T1000 (cell line): ENCODE measurements at regions not wholly inside any gene's neighbourhood (a gene's known extent, or its start where the extent isn't known, plus 50 kb on each side); places are given as distances from the start of the nearest gene placed in this dataset.
"Not testable (repeated sequence)": the region's sequence is repeated elsewhere in the genome, so short reads cannot be mapped to it uniquely, and the experiment has no call there.

Experiments
- DNase-seq: peaks from one replicate; lab custom pipeline; 2025; ENCODE audit warnings: mixed read lengths; lab: John Stamatoyannopoulos, UW

DNA sequence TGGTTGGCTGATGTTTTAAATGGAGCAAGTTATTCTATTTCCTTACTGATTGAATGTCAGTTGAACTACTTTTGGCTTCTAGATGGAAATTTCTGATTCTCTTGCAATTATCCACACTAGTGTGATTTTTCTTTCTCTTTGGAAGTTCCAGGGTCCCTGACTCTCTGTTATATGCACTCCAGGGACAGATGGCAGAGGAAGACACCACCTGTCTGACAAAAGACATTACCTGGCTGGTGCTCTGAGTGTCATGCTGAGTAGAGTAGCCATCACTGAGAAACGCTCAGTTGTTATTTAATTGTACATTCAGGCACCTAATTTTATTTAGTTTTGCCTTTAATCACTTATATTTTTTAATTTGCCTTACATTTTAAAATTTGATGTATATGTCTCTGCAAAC is 105.4 kb upstream of the TLL1 start:
- no peak for DNase-seq

DNA sequence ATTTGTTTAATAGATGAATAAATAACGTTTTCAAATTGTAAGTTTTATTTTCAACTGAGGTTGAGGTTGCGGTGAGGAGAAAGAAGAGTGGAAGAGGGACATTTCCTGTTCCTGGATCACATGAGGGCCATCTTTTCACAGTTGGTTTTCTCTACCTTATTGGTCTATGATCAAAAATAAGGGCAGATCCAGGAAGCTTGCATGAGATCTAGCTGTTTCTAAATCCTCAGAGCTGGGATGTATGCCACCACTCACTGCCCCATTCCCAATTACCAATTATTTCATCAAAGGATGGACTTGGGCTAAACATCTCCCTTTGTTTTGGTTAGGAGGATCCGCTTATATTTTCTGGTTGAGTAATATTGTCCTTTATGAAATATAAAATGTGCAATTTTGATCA is 104.8 kb upstream of the TLL1 start:
- DNase-seq, result no peak

DNA sequence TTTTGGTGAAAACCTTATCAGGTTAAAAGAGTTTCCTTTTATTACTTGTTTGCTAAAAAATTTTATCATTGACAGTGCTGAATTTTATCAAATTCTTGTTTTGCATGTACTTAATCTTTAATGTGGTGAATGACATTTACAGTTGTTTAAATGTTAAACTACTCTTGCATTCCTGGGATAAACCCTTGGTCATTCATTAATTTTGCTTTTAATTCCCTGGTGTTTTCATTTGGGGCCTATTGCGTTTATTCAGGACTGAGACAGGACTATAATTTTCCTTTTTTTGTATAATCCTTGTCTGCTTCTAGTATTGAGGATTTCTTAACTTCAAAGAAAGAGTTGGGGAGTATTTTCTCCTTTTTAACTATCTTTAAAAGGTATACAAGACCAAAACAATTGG is 98.7 kb upstream of the TLL1 start:
- no peak for DNase-seq

DNA sequence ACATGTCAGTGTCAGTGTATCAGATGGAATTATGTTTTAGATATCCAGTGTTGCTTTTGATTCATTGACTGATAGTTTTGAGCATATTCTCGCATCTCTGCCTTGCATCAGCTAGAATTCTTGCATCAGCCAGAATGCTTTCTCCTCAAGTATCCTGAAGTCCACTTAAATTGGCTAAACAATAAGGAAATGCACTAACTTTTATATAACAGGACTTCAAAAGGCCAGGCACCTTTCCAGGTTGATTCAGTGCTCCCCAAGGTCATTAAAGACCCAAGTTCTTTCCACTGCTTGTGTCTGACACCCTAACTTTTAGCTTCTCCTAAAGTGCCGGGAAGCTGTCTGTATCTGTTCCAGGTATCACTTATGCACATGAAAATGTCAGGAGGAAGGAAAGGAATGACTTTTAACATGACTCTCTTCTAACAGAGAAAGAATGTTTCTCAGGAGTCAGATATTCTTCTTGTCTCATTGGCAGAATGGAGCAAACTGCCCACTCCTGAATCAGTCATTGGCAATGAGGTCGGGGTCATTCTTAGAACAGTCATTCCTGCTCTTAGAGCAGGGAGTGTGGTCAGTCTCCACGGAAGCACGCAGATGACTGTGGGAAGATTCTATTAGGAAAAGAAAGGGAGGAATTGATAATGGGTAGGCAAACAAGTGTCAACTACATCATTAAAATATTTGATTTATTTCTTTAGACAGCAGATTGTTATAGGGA is 92.9 kb upstream of the TLL1 start:
- DNase-seq, result no peak

DNA sequence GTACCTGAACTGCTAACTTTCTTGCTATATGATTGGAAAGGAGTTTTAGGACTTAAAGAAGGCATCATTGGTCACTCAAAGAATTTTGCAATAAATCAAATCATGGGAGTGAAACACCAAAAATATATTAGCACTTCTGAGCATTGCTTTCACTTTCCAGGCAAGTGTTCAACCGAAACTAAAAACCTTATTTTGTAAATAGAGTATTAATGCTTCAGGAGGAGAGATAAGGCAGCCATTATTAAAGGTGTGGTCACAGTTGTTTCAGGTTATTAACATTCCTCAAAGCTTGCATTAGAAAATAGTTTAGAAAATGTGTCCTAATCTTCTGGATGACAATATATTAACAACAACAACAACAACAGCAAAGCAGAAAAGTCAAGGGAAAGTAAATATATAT is 92.3 kb upstream of the TLL1 start:
- DNase-seq, result no peak

DNA sequence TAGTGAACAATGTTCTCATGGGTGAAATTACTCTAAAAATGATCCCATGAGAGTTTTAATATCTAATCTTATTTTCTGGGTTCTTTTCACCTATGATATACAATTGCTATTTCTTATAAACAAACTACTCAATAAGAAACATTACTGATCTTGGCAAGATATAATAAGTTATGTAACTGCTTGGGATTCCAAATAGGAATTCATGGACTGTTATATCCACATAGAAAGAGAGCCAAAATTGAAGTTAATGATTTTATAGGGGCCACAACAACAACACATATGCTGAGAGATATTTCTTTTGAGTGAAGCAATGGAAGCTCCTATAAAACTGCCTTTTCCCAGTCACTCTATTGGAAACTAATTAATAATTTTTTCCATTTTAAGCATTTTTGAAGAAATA is 90.4 kb upstream of the TLL1 start:
- DNase-seq, result no peak

DNA sequence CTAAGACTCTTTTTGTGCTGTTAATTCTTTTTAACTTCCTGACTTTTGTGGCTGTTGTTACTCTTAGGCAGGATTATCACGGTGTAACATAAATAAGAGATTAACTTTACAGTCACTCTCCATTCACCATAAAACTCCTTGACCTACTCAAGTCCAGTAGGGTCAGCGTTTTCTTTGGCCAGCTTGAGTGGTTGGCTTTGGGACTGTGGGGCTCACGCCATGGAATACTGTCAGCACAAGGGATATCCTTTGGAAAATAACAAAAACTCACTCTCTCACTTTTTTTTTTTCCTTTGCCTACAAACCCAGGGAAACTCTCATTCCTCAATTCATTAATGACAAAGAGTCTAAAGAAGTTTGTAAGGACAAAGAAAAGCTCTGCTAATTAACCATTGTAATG is 89.4 kb upstream of the TLL1 start:
- no peak for DNase-seq

DNA sequence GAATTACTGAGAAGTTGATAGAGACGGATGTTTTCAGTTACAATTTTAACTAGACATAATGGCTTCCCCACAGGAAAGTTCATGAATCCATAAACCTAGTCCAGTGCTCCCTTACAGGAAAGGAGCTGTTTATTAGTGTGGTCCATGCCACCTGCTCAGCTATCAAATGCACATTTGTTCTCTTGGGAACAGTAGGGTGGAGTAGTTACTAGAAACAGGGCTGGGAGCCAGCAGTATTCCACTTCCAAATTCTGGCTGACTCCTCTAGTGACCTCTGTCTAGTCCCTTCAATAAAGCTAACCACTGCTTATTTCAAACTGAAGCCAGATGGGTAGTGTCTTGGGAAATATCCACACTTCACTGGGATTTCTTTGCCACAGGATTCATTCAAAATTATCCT is 88.4 kb upstream of the TLL1 start:
- DNase-seq, result no peak

DNA sequence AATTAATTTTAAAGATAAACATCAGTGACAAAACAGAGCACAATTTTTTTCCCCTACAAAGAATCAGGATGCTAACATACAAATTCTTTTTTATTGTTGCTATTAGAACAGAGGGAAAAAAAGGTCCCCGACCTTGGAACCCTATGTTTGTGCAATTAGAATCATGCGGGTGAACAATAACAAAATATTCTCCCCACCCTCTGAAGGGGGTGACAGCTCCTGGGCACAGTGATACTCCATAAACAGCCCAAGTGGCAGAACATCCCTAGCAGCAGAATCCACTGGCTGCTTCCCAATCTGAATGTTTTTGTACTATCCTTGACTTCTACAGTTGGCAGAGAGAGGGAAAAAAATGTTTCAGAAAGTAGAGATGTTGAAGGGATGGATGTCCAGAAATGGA is 87.7 kb upstream of the TLL1 start:
- no peak for DNase-seq

DNA sequence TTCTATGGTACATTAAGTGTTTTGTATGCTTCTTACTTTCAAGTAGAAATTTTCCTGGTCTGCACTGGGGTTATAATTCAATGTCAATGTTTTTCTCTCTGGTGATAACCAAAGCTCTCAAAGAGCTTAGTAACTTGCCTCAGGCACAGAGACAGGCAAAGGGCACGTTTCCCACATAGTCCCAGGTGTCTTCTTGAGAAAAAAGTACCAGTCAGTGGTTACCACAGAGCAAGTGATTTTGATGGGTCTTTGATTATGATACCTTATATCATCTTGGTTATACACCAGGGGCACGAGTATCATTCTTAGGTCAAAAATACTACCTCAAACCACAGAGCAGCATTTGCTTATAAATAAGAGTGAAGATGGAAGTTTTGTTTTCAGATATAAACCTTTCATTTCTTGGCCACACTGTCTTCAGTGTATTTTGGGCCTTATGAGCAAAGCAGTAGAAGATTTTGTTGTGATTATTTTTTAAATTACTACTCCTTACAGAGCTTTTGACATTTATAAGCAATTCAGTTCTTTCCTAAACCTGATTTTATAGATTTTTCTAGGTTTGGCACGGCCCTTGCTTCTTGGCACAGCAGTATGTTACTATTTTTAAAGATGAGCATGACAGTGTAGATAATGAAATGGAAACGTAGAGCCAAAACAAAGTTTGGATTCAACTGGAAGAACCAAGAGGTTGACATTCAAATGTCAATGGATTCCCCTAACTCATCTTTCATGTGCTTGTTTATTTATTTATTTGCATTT is 85.3 kb upstream of the TLL1 start:
- DNase-seq, result no peak

DNA sequence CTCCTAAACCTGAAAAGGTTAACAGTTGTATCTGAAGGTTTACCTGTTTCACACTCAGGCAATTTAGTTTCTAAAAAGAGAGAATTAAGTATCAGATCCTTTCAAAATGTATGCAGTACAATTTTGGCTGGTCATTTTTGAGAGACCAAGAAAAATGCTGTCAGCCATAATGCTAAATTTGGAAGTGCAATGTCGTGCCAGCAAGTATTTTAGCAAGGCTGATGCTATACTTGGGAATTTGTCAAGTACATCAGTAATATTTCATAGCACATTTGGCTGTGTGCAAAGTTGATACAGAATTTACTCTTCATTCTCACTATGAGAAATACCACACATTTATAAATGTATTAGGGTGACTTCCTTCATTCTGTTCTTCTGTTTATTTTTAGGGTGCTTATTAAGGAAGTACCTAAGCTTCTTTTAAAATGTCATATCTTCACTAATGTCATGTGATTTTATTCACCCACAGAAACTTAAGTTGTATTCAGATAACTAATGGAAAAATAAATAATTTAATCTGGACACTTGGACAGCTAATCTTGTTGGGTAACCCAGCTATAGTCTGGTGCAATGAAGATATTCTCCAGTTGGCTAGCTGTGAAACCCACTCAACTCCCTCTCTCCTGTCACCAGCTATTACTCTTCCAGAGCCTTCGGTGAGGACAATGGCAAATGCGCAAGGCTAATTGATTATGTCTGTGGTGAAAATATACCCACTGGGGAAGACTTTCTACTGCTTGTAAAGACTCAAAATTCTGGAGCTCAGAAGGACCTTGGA is 84.2 kb upstream of the TLL1 start:
- no peak for DNase-seq

DNA sequence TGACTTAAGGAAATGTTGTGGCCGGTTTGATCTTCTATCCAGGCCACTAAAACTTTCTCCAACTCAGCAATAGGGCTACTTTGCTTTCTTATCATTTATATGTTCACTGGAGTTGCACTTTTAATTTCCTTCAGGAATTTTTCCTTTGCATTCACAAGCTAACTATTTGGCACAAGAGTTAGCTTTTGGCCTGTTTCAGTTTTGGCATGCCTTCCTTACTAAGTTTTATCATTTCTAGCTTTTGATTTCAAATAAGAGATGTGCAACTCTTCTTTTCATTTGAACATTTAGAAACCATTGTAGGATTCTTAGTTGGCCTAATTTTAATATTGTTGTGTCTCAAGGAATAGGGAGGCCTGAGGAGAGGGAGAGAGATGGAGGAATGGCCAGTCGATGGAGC is 79.8 kb upstream of the TLL1 start:
- DNase-seq, result no peak

DNA sequence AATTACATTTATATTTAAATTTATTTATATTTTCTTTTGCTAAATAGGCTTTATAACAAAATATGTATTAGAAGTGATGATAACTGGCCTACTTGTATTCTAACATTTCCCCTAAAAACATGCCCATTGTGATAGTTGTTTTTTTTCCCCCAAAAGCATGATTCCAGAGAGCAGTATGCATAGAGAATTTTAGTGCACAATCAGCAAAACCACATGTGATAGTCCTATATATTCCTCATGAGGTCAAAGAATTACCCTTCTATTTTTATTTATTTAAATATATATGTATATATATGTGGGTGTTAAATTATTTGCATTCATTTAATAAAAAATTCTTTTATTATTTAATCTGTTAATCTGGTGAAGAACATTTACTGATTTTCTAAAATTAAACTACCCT is 78.2 kb upstream of the TLL1 start:
- DNase-seq, result no peak

DNA sequence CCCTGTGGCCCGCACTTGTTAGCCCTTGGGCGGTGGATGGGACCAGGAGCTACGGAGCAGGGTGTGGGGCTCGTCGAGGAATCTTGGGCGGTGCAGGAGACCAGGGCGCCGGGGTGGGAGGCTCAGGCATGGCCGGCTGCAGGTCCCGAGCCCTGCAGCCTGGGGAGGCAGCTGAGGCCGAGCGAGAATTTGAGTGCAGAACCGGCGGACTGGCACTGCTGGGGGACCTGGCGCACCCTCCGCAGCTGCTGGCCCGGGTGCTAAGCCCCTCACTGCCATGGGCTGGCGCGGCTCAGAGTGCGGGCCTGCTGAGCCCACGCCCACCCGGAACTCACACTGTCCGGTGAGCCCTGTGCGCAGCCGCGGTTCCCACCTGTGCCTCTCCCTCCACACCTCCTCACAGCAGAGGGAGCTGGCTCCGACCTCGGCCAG is 73.6 kb upstream of the TLL1 start:
- DNase-seq, result no peak

DNA sequence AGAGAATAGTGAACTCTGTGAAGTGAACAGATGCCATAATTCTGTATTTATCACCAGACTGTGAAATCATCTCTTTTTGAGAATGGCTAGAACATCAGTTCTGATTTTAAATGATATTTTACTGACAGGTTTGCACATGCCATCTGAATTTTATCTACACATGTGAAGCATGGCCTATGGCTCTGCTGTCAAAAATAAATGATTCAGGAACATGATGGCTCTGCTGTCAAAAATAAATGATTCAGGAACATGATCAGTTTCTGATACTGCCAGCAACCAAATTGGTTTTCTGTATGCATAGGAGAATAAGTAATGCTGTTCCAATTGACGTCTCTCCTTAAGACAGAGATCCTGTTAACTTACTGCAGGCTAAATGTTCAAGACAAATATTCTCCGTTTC is 70.6 kb upstream of the TLL1 start:
- DNase-seq, result no peak

DNA sequence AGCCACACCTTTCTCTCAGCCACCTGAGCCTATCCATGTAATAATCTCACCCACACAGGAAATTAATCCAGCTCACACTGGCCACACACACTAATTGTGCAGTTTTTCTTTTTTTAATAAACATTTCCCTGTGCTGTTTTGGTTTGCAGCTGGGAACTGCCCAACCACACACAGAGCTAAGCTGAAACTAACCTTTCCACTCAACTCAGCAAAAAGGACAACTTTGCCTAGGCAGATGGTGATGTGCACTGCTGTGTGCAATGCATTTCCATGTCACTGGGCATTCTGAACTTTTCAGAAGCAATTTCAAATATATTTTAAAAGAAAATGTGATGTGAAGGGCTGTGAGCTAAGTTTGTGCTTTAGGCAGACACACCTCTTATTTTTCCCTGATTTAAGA is 70.0 kb upstream of the TLL1 start:
- no peak for DNase-seq

DNA sequence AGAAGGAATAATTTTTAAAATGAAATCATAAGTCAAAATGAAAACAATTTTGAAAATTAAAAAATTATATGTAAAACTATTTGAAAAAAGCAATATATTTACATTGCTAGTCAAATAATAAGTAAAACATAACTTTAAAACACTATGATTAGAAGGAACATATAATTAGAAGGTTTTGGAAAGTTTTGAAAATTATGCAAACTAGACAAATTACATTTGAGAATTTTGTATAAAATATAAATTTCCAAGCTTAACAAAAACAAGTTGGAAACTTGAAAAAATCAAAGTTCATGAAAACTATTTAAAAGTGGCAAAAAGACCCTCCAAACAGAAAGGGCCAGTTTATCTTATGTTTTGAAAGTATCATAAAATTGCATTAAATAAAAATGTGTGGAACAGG is 67.6 kb upstream of the TLL1 start:
- DNase-seq, result no peak

DNA sequence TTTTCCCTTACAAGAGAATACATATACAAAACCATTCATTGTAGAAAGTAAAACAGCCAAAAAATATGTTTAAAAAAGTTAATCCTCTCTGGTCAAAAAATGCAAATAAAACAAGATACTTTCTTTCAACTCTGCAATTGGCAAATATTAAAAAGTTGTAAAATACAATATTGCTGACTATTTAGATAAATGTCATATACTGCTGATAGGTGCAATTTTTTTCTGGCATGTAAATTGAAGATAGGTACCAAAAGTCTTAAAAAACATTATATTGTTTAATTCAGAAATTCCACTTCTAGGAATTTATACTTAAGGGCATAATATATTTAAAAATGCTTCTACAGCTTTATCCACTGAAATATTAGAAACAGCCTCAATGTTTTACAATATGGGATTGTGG is 66.4 kb upstream of the TLL1 start:
- no peak for DNase-seq

DNA sequence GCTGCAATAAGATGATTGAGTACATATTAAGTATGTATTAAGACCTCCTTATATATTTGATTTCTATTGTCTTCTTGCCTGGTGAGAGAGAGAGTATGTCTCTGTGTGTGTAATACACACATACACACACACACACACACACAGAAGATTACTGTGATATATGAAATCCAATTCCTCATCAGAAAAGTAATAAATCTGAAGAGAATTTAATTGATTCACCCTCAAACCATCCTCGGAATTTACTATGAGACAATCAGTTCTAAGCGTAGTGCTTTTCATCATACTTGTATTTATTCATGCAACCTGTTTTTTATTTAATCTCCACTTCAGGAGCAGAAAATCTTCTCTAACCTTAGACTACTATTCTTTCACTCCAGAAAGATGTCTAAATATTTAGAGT is 62.3 kb upstream of the TLL1 start:
- DNase-seq, result no peak

DNA sequence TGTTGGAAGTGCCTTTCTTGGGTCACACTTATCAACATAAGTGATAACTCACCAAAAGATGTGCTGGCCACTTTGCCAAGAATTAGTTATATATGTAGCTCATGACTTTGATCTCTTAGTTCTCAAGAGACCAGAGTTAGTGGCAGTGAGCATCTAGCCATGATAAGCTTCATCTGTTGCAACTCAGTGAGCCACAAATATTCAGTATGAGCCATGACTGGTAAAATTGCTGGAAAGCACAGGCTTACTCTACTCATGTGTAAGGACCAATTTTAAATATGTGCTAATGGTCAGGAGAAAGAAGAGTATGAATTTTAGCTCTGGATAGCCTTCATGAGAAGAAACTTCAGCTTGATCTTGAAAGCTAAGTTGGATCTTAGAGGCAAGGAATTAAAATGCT is 59.4 kb upstream of the TLL1 start:
- DNase-seq, result no peak

DNA sequence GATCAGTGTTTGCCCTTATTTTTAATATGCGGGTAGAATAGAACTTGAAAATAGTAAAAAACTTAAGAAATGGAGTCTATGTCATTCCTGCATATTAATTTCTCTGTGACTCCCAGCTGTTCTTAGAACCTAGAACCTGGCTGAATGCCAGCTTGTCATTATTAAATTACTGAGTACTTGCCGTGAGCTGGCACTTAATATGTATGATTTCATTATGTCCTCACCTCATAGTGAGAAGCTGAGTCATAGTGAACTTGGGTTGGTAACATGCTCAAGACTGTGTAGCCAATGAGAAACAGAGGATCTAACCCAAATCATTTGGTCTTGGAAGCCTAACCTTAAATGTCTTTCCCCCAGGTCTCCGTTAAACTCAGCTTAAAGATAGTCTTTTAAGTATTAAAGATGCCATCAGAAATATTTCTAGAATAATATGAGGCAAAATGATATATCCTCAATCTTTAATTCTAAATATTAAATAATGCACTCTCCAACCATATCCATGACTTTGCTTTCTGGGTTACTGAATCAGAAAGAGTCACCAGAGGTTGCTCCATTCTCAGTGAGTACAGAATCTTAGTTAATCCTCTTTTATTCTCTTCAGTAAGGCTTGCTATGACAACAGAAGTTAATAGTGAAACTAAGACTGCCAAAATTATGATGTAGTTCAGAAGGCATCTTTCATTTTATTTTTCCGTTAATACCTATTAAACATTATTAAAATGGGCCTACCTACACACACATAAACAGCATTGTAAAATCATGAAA is 58.6 kb upstream of the TLL1 start:
- no peak for DNase-seq

DNA sequence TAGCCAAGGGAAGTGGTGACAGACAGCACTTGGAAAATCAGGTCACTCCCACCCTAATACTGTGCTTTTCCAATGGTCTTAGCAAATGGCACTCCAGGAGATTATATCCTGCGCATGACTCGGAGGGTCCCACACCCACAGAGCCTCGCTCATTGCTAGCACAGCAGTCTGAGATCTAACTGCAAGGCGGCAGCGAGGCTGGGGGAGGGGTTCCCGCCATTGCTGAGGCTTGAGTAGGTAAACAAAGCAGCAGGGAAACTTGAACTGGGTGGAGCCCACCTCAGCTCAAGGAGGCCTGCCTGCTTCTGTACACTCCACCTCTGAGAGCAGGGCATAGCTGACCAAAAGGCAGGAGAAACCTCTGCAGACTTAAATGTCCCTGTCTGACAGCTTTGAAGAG is 53.9 kb upstream of the TLL1 start:
- not testable (repeated sequence) for DNase-seq
